Stimulated activated CD4-positive, alpha-beta T cell treated with anti-CD3 and anti-CD28 coated beads, Interleukin-15, amount 100 ng/mL, for 48 hours (primary cell): ENCODE measurements at regions not wholly inside any gene's neighbourhood (a gene's known extent, or its start where the extent isn't known, plus 50 kb on each side); places are given as distances from the start of the nearest gene placed in this dataset.

ENCODE experiments used
- DNase-seq, 2 donors: peaks; one replicate each; pipeline ENCODE4 v3.0.0-alpha.2; 2020; ENCODE audit warnings: low read depth in 2 of 2

- no peak for DNase-seq
Measured at GRCh38 chr3:25043749-25044148, 384.3 kb upstream of the RARB start.

- no peak for DNase-seq
Measured at GRCh38 chr3:25044762-25045710, 383.0 kb upstream of the RARB start.

GRCh38 chr3:25046911-25047771 lies 380.9 kb upstream of the RARB start:
- DNase-seq: no peak

GRCh38 chr3:25049304-25049703 lies 378.8 kb upstream of the RARB start:
- DNase-seq: no peak

- DNase-seq: no peak
Measured at GRCh38 chr3:25053360-25053759, 374.7 kb upstream of the RARB start.

GRCh38 chr3:25056036-25056755 lies 371.9 kb upstream of the RARB start:
- DNase-seq: no peak

GRCh38 chr3:25056803-25057351 lies 371.2 kb upstream of the RARB start:
- no peak for DNase-seq

- no peak for DNase-seq
Measured at GRCh38 chr3:25057379-25057778, 370.7 kb upstream of the RARB start.

- no peak for DNase-seq
Measured at GRCh38 chr3:25064681-25065080, 363.4 kb upstream of the RARB start.

- DNase-seq: no peak
Measured at GRCh38 chr3:25069970-25070369, 358.1 kb upstream of the RARB start.

GRCh38 chr3:25071846-25072245 lies 356.2 kb upstream of the RARB start:
- DNase-seq: no peak

- no peak for DNase-seq
Measured at GRCh38 chr3:25073423-25073822, 354.6 kb upstream of the RARB start.

GRCh38 chr3:25074149-25074548 lies 353.9 kb upstream of the RARB start:
- DNase-seq: no peak

- DNase-seq: no peak
Measured at GRCh38 chr3:25080461-25080860, 347.6 kb upstream of the RARB start.

- DNase-seq: no peak
Measured at GRCh38 chr3:25084016-25084415, 344.0 kb upstream of the RARB start.

- no peak for DNase-seq
Measured at GRCh38 chr3:25086721-25087120, 341.3 kb upstream of the RARB start.

GRCh38 chr3:25088284-25088683 lies 339.8 kb upstream of the RARB start:
- DNase-seq: no peak

- no peak for DNase-seq
Measured at GRCh38 chr3:25090698-25091453, 337.2 kb upstream of the RARB start.

GRCh38 chr3:25091934-25092333 lies 336.1 kb upstream of the RARB start:
- no peak for DNase-seq

GRCh38 chr3:25094932-25095685 lies 333.0 kb upstream of the RARB start:
- DNase-seq: no peak
